ENCODE measurements at regions not wholly inside any gene's neighbourhood (a gene's known extent, or its start where the extent isn't known, plus 50 kb on each side); places are given as distances from the start of the nearest gene placed in this dataset.

DNA sequence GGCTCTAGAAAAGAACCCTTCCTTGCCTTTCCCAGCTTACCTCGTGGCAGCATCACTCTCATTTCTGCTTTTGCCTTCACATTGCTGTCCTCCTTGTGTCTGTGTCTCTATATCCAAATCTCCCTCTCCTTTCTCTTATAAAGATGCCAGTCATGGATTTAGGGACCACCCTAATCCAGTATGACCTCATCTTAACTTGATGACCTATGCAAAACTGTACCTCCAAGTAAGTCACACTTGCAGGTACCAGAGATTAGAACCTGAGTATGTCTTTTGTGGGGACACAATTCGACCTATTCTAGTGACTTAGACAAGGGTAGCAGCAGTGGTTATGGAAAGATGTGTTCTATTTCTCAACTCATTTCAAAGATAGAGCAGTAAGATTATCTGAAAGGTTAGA is 160.1 kb downstream of the HMHB1 start:
- in situ Hi-C loops (cut with MboI; ENCODE audit: low pct_ligation_motif_present in 1 of 4, low pct_unique_long_range_greater_than_20kb in 1 of 4, low sequenced_read_pairs in 3 of 4), result no loop called here
- intact Hi-C loops (cut with DNase I; ENCODE audit: low total_unique reads), result no loop called here

DNA sequence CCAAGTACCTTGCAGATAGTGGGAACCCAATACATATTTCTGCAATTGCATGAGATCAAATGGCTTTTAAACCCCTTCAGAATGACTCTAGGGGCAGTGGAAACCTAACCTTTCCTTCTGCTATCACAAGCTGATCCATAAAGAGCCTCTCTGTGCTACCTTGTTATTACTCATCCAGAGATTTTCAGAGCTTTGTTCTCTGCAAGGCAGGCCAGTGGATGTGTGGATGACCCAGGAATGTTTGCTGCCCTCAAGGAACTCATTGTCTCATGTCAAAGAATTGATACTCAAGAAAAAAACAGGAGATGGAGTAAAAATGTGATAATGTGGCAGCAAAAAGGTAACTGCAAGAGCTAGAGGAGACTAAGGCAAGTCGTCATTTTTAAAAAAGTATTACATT is 164.1 kb downstream of the HMHB1 start:
- H3K27ac ChIP-seq, result no peak overlapping the region
- no peaks in the 10 kb centered on the region for H3K36me3 ChIP-seq

More for the DNA sequence above, 160.1 kb downstream of the HMHB1 start:
- Histone ChIP-seq H3K9me3 (no peaks in the 10 kb centered on the region), H3K36me3 (no peaks in the 10 kb centered on the region), H3K4me3 (no peak overlapping the region), H3K4me1 (no peaks in the 10 kb centered on the region), H3K27me3 (no peaks in the 10 kb centered on the region), H3K27ac (no peak overlapping the region)
- no peak for DNase-seq
- WGBS, 2 donors (ENCODE audit: low coverage in 1 of 2), result 18 to 54% methylated on average over 2 of the region's 2 CpGs
- no peak for TF ChIP-seq POLR2A (IDR thresholded peaks at IDR 0.05)
- no peak for TF ChIP-seq EP300 (IDR thresholded peaks at IDR 0.05; ENCODE audit: low read depth)
- no peak for TF ChIP-seq POLR2AphosphoS5 (IDR thresholded peaks at IDR 0.05)
- TF ChIP-seq, protein P1, sequence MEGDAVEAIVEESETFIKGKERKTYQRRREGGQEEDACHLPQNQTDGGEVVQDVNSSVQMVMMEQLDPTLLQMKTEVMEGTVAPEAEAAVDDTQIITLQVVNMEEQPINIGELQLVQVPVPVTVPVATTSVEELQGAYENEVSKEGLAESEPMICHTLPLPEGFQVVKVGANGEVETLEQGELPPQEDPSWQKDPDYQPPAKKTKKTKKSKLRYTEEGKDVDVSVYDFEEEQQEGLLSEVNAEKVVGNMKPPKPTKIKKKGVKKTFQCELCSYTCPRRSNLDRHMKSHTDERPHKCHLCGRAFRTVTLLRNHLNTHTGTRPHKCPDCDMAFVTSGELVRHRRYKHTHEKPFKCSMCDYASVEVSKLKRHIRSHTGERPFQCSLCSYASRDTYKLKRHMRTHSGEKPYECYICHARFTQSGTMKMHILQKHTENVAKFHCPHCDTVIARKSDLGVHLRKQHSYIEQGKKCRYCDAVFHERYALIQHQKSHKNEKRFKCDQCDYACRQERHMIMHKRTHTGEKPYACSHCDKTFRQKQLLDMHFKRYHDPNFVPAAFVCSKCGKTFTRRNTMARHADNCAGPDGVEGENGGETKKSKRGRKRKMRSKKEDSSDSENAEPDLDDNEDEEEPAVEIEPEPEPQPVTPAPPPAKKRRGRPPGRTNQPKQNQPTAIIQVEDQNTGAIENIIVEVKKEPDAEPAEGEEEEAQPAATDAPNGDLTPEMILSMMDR (IDR thresholded peaks at IDR 0.05), result no peak

DNA sequence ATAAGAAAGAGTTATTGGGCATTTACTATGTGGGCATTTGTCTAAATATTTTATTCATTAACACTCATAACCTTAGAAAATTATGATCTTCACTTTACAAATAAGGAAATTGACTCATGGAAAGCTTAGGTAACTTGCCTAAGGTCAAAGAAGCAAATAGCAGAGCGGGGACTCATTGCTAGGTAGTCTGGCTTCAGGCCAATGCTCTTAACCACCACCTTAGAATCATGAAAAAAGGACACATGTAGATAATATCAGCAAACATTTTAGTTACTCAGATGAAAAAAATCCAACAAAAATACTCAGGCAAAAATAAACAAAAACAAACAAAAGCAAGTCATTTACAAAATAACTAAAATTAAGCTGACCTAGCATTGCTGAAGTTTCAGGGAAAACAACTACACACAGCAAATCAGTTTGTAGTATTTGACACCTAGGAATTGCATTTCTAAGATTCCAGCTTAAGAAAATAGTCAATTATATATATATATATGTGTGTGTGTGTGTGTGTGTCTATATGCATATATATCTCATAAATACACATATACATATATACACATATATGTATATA is 166.0 kb downstream of the HMHB1 start:
- intact Hi-C loops (cut with DNase I; ENCODE audit: low total_unique reads), result no loop called here
- in situ Hi-C loops (cut with MboI; ENCODE audit: low pct_ligation_motif_present in 1 of 4, low pct_unique_long_range_greater_than_20kb in 1 of 4, low sequenced_read_pairs in 3 of 4), result no loop called here

More for the DNA sequence above, 164.1 kb downstream of the HMHB1 start:
- no peak for DNase-seq
- H3K4me3 ChIP-seq, result no peak overlapping the region
- no peak for TF ChIP-seq POLR2A (IDR thresholded peaks at IDR 0.05)
- TF ChIP-seq, protein P1 (IDR thresholded peaks at IDR 0.05), result no peak
- no peak for TF ChIP-seq POLR2AphosphoS5 (IDR thresholded peaks at IDR 0.05)
- no peak for TF ChIP-seq EP300 (IDR thresholded peaks at IDR 0.05; ENCODE audit: low read depth)
- in situ Hi-C loops (cut with MboI; ENCODE audit: low pct_ligation_motif_present in 1 of 4, low pct_unique_long_range_greater_than_20kb in 1 of 4, low sequenced_read_pairs in 3 of 4), result no loop called here
- H3K9me3 ChIP-seq, result no peaks in the 10 kb centered on the region
- intact Hi-C loops (cut with DNase I; ENCODE audit: low total_unique reads), result no loop called here
- no peaks in the 10 kb centered on the region for H3K27me3 ChIP-seq
- 86 to 89% methylated on average over 1 of the region's 1 CpG for WGBS, 2 donors (ENCODE audit: low coverage in 1 of 2)
- no peaks in the 10 kb centered on the region for H3K4me1 ChIP-seq

DNA sequence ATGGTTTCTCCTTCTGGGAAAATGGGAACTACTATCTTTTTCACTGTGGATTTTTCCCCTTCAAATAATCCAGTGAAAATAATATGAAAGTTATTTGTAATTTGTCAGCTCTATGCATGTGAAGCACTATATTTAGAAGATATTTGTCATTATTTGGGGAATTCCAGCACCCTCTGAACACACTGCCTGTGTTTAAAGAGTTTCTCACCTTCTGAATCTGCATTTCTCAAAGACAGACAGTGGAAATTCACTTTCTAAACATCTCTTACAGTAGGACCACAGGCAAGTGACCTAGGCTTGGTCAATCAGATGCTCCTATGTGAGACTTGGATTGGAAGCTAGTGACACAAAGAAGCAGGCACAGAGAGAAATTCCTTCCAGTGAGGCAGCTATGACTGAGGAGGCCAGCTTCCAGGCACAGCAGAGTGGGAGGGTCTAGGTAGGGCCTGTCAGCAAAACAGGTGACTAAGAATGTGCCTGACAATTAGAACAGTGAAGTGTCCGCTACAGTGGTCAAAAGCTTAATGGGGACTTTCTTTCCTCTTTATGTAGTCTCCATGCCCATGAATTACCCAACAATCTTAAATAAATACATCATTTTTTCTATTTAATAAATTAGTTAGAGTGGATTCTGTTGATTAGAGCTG is 167.2 kb downstream of the HMHB1 start:
- TF ChIP-seq, protein P1 (IDR thresholded peaks at IDR 0.05), result no peak
- TF ChIP-seq POLR2A (IDR thresholded peaks at IDR 0.05) (no peak), EP300 (IDR thresholded peaks at IDR 0.05; ENCODE audit: low read depth) (no peak), POLR2AphosphoS5 (IDR thresholded peaks at IDR 0.05) (no peak)
- H3K36me3 ChIP-seq, result no peaks in the 10 kb centered on the region
- in situ Hi-C loops (cut with MboI; ENCODE audit: low pct_ligation_motif_present in 1 of 4, low pct_unique_long_range_greater_than_20kb in 1 of 4, low sequenced_read_pairs in 3 of 4), result no loop called here
- intact Hi-C loops (cut with DNase I; ENCODE audit: low total_unique reads), result no loop called here
- no peaks in the 10 kb centered on the region for H3K27me3 ChIP-seq
- H3K4me3 ChIP-seq, result no peak overlapping the region
- no peak for DNase-seq
- H3K9me3 ChIP-seq, result no peaks in the 10 kb centered on the region
- H3K27ac ChIP-seq, result no peak overlapping the region
- H3K4me1 ChIP-seq, result no peaks in the 10 kb centered on the region
- WGBS, 2 donors (ENCODE audit: low coverage in 1 of 2), result 61 to 100% methylated on average over 1 of the region's 1 CpG

More for the DNA sequence above, 166.0 kb downstream of the HMHB1 start:
- Histone ChIP-seq H3K4me1 (no peaks in the 10 kb centered on the region), H3K27me3 (no peaks in the 10 kb centered on the region), H3K9me3 (no peaks in the 10 kb centered on the region), H3K36me3 (no peaks in the 10 kb centered on the region), H3K4me3 (no peak overlapping the region), H3K27ac (no peak overlapping the region)
- TF ChIP-seq EP300 (IDR thresholded peaks at IDR 0.05; ENCODE audit: low read depth) (no peak), POLR2A (IDR thresholded peaks at IDR 0.05) (no peak), POLR2AphosphoS5 (IDR thresholded peaks at IDR 0.05) (no peak)
- TF ChIP-seq, protein P1 (IDR thresholded peaks at IDR 0.05), result no peak
- WGBS, 2 donors (ENCODE audit: low coverage in 1 of 2), result 0 to 86% methylated on average over 1 of the region's 1 CpG
- DNase-seq, result no peak
